ENCODE measurements at regions not wholly inside any gene's neighbourhood (a gene's known extent, or its start where the extent isn't known, plus 50 kb on each side); places are given as distances from the start of the nearest gene placed in this dataset.

DNA sequence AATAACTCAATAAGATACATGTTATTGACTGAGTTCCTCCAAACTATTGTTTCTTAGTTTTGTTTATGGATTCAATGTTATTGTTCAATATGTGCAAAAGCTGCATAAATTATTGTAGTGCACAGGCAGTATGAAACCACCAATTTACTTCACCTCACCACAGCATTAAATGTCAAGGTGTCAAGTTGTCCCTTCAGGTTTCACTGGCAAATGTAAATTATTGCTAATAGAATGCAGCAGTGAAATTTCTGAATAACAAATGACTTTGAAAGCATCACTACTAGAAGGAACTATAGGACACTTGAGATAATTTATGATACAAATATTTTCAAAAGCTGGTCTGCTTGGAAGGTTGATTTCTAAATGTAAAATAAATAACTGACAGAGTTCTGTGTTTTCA is 116.4 kb upstream of the PTPRD start:
- no peak for DNase-seq (ENCODE audit: low read depth)
- H3K4me3 ChIP-seq (ENCODE audit: low read depth, low read length): no peak overlapping the region
- no peak for TF ChIP-seq CTCF (conservative IDR thresholded peaks at IDR 0.05; ENCODE audit: low read depth, low read length)

- no peak for DNase-seq (ENCODE audit: low read depth)
- H3K4me3 ChIP-seq (ENCODE audit: low read depth, low read length): no peak overlapping the region
- TF ChIP-seq CTCF (conservative IDR thresholded peaks at IDR 0.05; ENCODE audit: low read depth, low read length): no peak
Measured at GRCh38 chr9:10744669-10745068, 131.9 kb upstream of the PTPRD start.

GRCh38 chr9:10753474-10753873 is 140.7 kb upstream of the PTPRD start:
- DNase-seq (ENCODE audit: low read depth): no peak
- H3K4me3 ChIP-seq (ENCODE audit: low read depth, low read length): no peak overlapping the region
- no peak for TF ChIP-seq CTCF (conservative IDR thresholded peaks at IDR 0.05; ENCODE audit: low read depth, low read length)

- no peak overlapping the region for H3K4me3 ChIP-seq (ENCODE audit: low read depth, low read length)
- no peak for DNase-seq (ENCODE audit: low read depth)
- TF ChIP-seq CTCF (conservative IDR thresholded peaks at IDR 0.05; ENCODE audit: low read depth, low read length): no peak
Measured at GRCh38 chr9:10764481-10764880, 151.7 kb upstream of the PTPRD start.

GRCh38 chr9:10773136-10773535 is 160.3 kb upstream of the PTPRD start:
- no peak for TF ChIP-seq CTCF (conservative IDR thresholded peaks at IDR 0.05; ENCODE audit: low read depth, low read length)
- DNase-seq (ENCODE audit: low read depth): no peak
- H3K4me3 ChIP-seq (ENCODE audit: low read depth, low read length): no peak overlapping the region

DNA sequence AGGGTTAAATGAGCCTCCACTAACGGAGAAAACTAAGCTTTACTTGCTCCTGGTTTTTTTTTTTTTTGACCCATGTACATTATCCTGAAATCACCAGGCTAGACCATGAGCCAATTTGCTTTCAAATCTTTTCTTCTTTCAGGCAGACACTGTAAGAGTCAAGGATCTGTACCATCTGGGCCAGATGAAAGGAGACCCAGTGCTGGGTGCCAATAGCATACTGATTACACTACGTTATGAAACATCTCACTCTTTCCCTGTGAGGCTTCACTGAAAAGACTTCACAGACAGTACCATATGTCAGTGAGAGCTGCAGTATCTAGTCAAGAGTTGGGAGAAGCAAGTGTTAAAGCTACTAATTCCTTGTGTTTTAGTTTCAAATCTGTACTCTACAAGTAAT is 161.2 kb upstream of the PTPRD start:
- TF ChIP-seq CTCF (conservative IDR thresholded peaks at IDR 0.05; ENCODE audit: low read depth, low read length): no peak
- H3K4me3 ChIP-seq (ENCODE audit: low read depth, low read length): no peak overlapping the region
- DNase-seq (ENCODE audit: low read depth): no peak

DNA sequence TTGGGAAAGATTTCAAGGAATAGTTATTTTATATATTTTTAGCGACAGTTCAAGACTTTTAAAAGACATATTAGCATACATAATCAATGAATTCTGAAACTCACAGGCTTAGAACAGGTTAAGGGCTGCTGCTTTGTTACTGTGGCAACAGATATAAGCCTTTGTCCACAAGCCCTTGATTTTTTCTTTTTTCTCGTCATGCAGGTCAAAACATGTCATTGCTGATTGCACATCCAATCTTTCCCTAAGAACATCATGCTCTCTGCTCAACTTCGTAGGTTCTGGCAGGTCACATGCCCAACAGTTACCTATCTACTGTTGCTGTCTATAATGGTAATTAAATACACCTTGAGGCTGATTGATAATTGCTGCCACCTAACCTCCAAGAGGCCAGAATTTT is 172.5 kb upstream of the PTPRD start:
- no peak for DNase-seq (ENCODE audit: low read depth)
- no peak for TF ChIP-seq CTCF (conservative IDR thresholded peaks at IDR 0.05; ENCODE audit: low read depth, low read length)
- no peak overlapping the region for H3K4me3 ChIP-seq (ENCODE audit: low read depth, low read length)
